Body of pancreas (tissue), 4 donors: ENCODE measurements at regions not wholly inside any gene's neighbourhood (a gene's known extent, or its start where the extent isn't known, plus 50 kb on each side); places are given as distances from the start of the nearest gene placed in this dataset.

Source experiments
- ATAC-seq: fragments of 150-250 bp; one replicate; pipeline ENCODE4 v1.9.1; 2016
- DNase-seq, 4 donors: peaks; one replicate each; pipeline ENCODE4 v3.0.0-alpha.2; 2019
- H3K27ac ChIP-seq, 4 donors: fragments of 200-600 bp; sonication (generic); 1 replicate in 3 of 4; 2 replicates in 1 of 4; pipeline versions ENCODE4 v1.5.1 to v1.6.1; 2016 to 2019; ENCODE audit warnings: mild to moderate bottlenecking in 1 of 4, mixed read lengths in 1 of 4, moderate library complexity in 1 of 4
- H3K27me3 ChIP-seq, 2 donors: fragments of 200-600 bp; sonication (generic); one replicate each; pipeline ENCODE4 v1.6.0; 2016; ENCODE audit warnings: mild to moderate bottlenecking in 1 of 2
- H3K36me3 ChIP-seq, 2 donors: fragments of 200-600 bp; sonication (generic); replicated peaks in 1 of 2; 2 replicates each; pipeline ENCODE4 v1.5.1; 2016; ENCODE audit warnings: low read depth in 2 of 2; ENCODE audit not compliant: insufficient read depth in 1 of 2
- H3K4me1 ChIP-seq: fragments of 200-600 bp; sonication (generic); one replicate; pipeline ENCODE4 v1.6.0; 2016
- H3K4me3 ChIP-seq, 2 donors: fragments of 200-600 bp; sonication (generic); 1 replicate in 1 of 2; 2 replicates in 1 of 2; pipeline ENCODE4 v1.5.1; 2016 to 2019
- H3K9me3 ChIP-seq, 3 donors: fragments of 200-600 bp; sonication (generic); 1 replicate in 2 of 3; 2 replicates in 1 of 3; pipeline ENCODE4 v1.5.1; 2016
- CTCF ChIP-seq, 7 experiments: fragments of 450-650 bp in 4 of 7; fragments of 200-600 bp in 3 of 7; sonication (generic) in 3 of 7; IDR thresholded peaks; one replicate each; pipeline ENCODE4 v1.5.1; 2016 to 2019; ENCODE audit warnings: antibody characterized with exemption in 7 of 7
- POLR2A ChIP-seq, 3 donors: fragments of 450-650 bp; IDR thresholded peaks; one replicate each; pipeline ENCODE4 v1.6.1; 2016; ENCODE audit warnings: antibody characterized with exemption in 3 of 3, mild to moderate bottlenecking in 2 of 3
- WGBS, 2 donors: methylation state at CpG; one replicate each; pipeline ENCODE4 v1.1.5; 2017; 5-methylcytosine and 5-hydroxymethylcytosine counted together
- intact Hi-C: fragments of 100-400 bp; cut with DNase I; formaldehyde crosslinking; loops from one replicate; pipeline ENCODE4 v1.15.1; 2023

- intact Hi-C loops, result no loop called here
- H3K9me3 ChIP-seq, result peaks cover 0 to 2% (median under 1%) of the 10 kb centered on the region in 3 donors
- DNase-seq (no peak), ATAC-seq (no peak)
- H3K27me3 ChIP-seq, result no peaks in the 10 kb centered on the region
- WGBS, 2 donors, result 88 to 95% methylated on average over 2 of the region's 2 CpGs
- H3K27ac ChIP-seq, result no peak overlapping the region
- H3K36me3 ChIP-seq, result no peaks in the 10 kb centered on the region
- H3K4me3 ChIP-seq, result no peak overlapping the region
- TF ChIP-seq POLR2A (IDR thresholded peaks at IDR 0.05) (no peak), CTCF (IDR thresholded peaks at IDR 0.05) (no peak)
- H3K4me1 ChIP-seq, result no peaks in the 10 kb centered on the region
These were observed 159.1 kb upstream of the SPATS2L start for GRCh38 chr2:200147371-200147770.

GRCh38 chr2:200148366-200148765 is 158.1 kb upstream of the SPATS2L start:
- H3K9me3 ChIP-seq, result peaks cover 0 to 5% (median 2%) of the 10 kb centered on the region in 3 donors
- no peak overlapping the region for H3K4me3 ChIP-seq
- TF ChIP-seq CTCF (IDR thresholded peaks at IDR 0.05) (no peak), POLR2A (IDR thresholded peaks at IDR 0.05) (no peak)
- intact Hi-C loops, result no loop called here
- no peak for DNase-seq
- H3K27me3 ChIP-seq, result no peaks in the 10 kb centered on the region
- no peak for ATAC-seq
- H3K27ac ChIP-seq, result no peak overlapping the region
- WGBS, 2 donors, result 83 to 95% methylated on average over 2 of the region's 2 CpGs
- H3K36me3 ChIP-seq, result no peaks in the 10 kb centered on the region
- H3K4me1 ChIP-seq, result no peaks in the 10 kb centered on the region

GRCh38 chr2:200150411-200151086 is 155.9 kb upstream of the SPATS2L start:
- DNase-seq (no peak), ATAC-seq (no peak)
- Histone ChIP-seq H3K36me3 (no peaks in the 10 kb centered on the region), H3K4me1 (no peaks in the 10 kb centered on the region), H3K4me3 (no peak overlapping the region), H3K9me3 (peaks cover 0 to 5% (median 2%) of the 10 kb centered on the region in 3 donors), H3K27ac (no peak overlapping the region), H3K27me3 (no peaks in the 10 kb centered on the region)
- intact Hi-C loops, result no loop called here
- no peak for TF ChIP-seq CTCF (IDR thresholded peaks at IDR 0.05)
- no peak for TF ChIP-seq POLR2A (IDR thresholded peaks at IDR 0.05)
- WGBS, 2 donors, result 88 to 91% methylated on average over 1 of the region's 1 CpG

GRCh38 chr2:200155652-200156051 is 150.8 kb upstream of the SPATS2L start:
- H3K27ac ChIP-seq, result no peak overlapping the region
- no peaks in the 10 kb centered on the region for H3K27me3 ChIP-seq
- H3K4me3 ChIP-seq, result no peak overlapping the region
- TF ChIP-seq POLR2A (IDR thresholded peaks at IDR 0.05) (no peak), CTCF (IDR thresholded peaks at IDR 0.05) (no peak)
- 83 to 88% methylated on average over 3 of the region's 3 CpGs for WGBS, 2 donors
- ATAC-seq (no peak), DNase-seq (no peak)
- intact Hi-C loops, result no loop called here
- no peaks in the 10 kb centered on the region for H3K36me3 ChIP-seq
- peaks cover 0 to 5% (median 2%) of the 10 kb centered on the region in 3 donors for H3K9me3 ChIP-seq
- peaks cover 10% of the 10 kb centered on the region for H3K4me1 ChIP-seq
